ENCODE measurements at regions not wholly inside any gene's neighbourhood (a gene's known extent, or its start where the extent isn't known, plus 50 kb on each side); places are given as distances from the start of the nearest gene placed in this dataset.

GRCh38 chr5:68720884-68721610 lies 372.8 kb upstream of the SLC30A5 start:
- TF ChIP-seq EZH2phosphoT487 (IDR thresholded peaks at IDR 0.05; ENCODE audit: borderline replicate concordance, low read length) (no peak), CTCF (IDR thresholded peaks at IDR 0.05; ENCODE audit: low read depth, low read length, poor library complexity, severe bottlenecking) (no peak)

All from DOHH2 (cell line).